B cell (primary cell): ENCODE measurements at regions not wholly inside any gene's neighbourhood (a gene's known extent, or its start where the extent isn't known, plus 50 kb on each side); places are given as distances from the start of the nearest gene placed in this dataset.

Experiments used
- ATAC-seq: fragments of 200-7000 bp; cut with Tn5 transposase; one replicate; pipeline ENCODE4 v1.10.0; 2021; ENCODE audit warnings: low read depth, mild to moderate bottlenecking, moderate number of reproducible peaks, moderate library complexity
- CTCF ChIA-PET: fragments of 350-600 bp; sonication (Branson Sonifier 250); formaldehyde crosslinking; loops from one replicate; lab custom pipeline; 2021; ENCODE audit warnings: antibody characterized with exemption, inconsistent platforms; lab: Charles Lee
- POLR2A ChIA-PET: fragments of 350-600 bp; sonication (Branson Sonifier 250); formaldehyde crosslinking; loops from one replicate; lab custom pipeline; 2021; ENCODE audit warnings: antibody characterized with exemption; lab: Charles Lee
- DNase-seq: peaks from one replicate; pipeline ENCODE4 v3.0.0; 2013
- H2AFZ ChIP-seq: 2 replicates; pipeline ENCODE4 v1.6.1; 2012; ENCODE audit warnings: mild to moderate bottlenecking, low read depth, low read length; ENCODE audit not compliant: insufficient read depth, poor library complexity, severe bottlenecking
- H3K27ac ChIP-seq, 2 donors: 1 replicate in 1 of 2; 2 replicates in 1 of 2; pipeline ENCODE4 v1.5.1; 2012 to 2013; ENCODE audit warnings: low read length in 2 of 2, mild to moderate bottlenecking in 2 of 2, moderate library complexity in 1 of 2
- H3K27me3 ChIP-seq, 4 experiments: fragments of 200-600 bp in 1 of 4; sonication (generic) in 1 of 4; replicated peaks in 1 of 4; 1 replicate in 2 of 4; 2 replicates in 2 of 4; pipeline versions ENCODE4 v1.6.1 to v1.7.0; 2013 to 2016; ENCODE audit warnings: low read length in 3 of 4, mild to moderate bottlenecking in 2 of 4, mixed read lengths in 1 of 4, moderate library complexity in 1 of 4; ENCODE audit not compliant: insufficient read depth in 4 of 4, control insufficient read depth in 3 of 4; ENCODE audit errors: control extremely low read depth in 1 of 4
- H3K36me3 ChIP-seq, 2 experiments: replicated peaks in 1 of 2; 1 replicate in 1 of 2; 2 replicates in 1 of 2; pipeline versions ENCODE4 v1.6.1 to v1.7.1; 2013; ENCODE audit warnings: low read length in 1 of 2; ENCODE audit not compliant: insufficient read depth in 2 of 2, control insufficient read depth in 1 of 2; ENCODE audit errors: control extremely low read depth in 1 of 2, extremely low read depth in 1 of 2
- H3K4me1 ChIP-seq, 2 donors: fragments of 200-600 bp in 1 of 2; sonication (generic) in 1 of 2; 1 replicate in 1 of 2; 2 replicates in 1 of 2; pipeline versions ENCODE4 v1.5.1 to v1.6.1; 2013 to 2017; ENCODE audit warnings: low read length in 2 of 2; ENCODE audit not compliant: control insufficient read depth in 2 of 2, insufficient read depth in 2 of 2
- H3K4me2 ChIP-seq: replicated peaks from 2 replicates; pipeline ENCODE3; 2012; ENCODE audit warnings: mild to moderate bottlenecking, low read depth, low read length; ENCODE audit not compliant: poor library complexity, severe bottlenecking
- H3K4me3 ChIP-seq, 5 experiments: fragments of 200-600 bp in 1 of 5; sonication (generic) in 1 of 5; 1 replicate in 3 of 5; 2 replicates in 2 of 5; pipeline versions ENCODE4 v1.5.1 to v1.7.0; 2011 to 2016; ENCODE audit warnings: low read length in 4 of 5, mild to moderate bottlenecking in 4 of 5, low read depth in 2 of 5, control low read depth in 1 of 5, moderate library complexity in 1 of 5; ENCODE audit not compliant: insufficient read depth in 1 of 5; ENCODE audit errors: control extremely low read depth in 1 of 5, extremely low read depth in 1 of 5
- H3K79me2 ChIP-seq: fragments of 200-600 bp; sonication (generic); one replicate; pipeline ENCODE4 v1.6.0; 2016; ENCODE audit warnings: low read length; ENCODE audit not compliant: control insufficient read depth, insufficient read depth
- H3K9ac ChIP-seq: fragments of 200-600 bp; sonication (generic); 2 replicates; pipeline ENCODE4 v1.6.1; 2017; ENCODE audit warnings: mild to moderate bottlenecking, low read length, moderate library complexity
- H3K9me3 ChIP-seq, 3 donors: one replicate each; pipeline versions ENCODE4 v1.6.1 to v1.7.1; 2013; ENCODE audit warnings: low read length in 2 of 3; ENCODE audit not compliant: control insufficient read depth in 2 of 3, insufficient read depth in 1 of 3; ENCODE audit errors: control extremely low read depth in 1 of 3
- H4K20me1 ChIP-seq: 2 replicates; pipeline ENCODE4 v1.6.0; 2012; ENCODE audit warnings: mild to moderate bottlenecking, low read length; ENCODE audit not compliant: insufficient read depth, control insufficient read depth, poor library complexity, severe bottlenecking
- H3K27ac Mint-ChIP-seq: one replicate; pipeline ENCODE4 v1.8.0; 2021; ENCODE audit warnings: mixed read lengths
- H3K27me3 Mint-ChIP-seq: one replicate; pipeline ENCODE4 v1.8.0; 2021; ENCODE audit warnings: mixed read lengths
- H3K4me1 Mint-ChIP-seq: one replicate; pipeline ENCODE4 v1.8.0; 2021; ENCODE audit warnings: mixed read lengths
- H3K4me3 Mint-ChIP-seq: one replicate; pipeline ENCODE4 v1.8.0; 2021; ENCODE audit warnings: mixed read lengths
- H3K9me3 Mint-ChIP-seq: one replicate; pipeline ENCODE4 v1.8.0; 2022; ENCODE audit warnings: mixed read lengths; ENCODE audit not compliant: insufficient read depth
- CTCF ChIP-seq: fragments of 200-600 bp; IDR thresholded peaks from one replicate; pipeline ENCODE4 v1.8.0; 2022; ENCODE audit warnings: antibody characterized with exemption, mild to moderate bottlenecking
- EZH2 ChIP-seq: IDR thresholded peaks from 2 replicates; pipeline ENCODE4 v1.6.1; 2012; ENCODE audit warnings: borderline replicate concordance, low read depth, mild to moderate bottlenecking, moderate library complexity, low read length; ENCODE audit not compliant: insufficient read depth, poor library complexity, severe bottlenecking
- WGBS: methylation state at CpG from one replicate; pipeline ENCODE4 v1.1.5; 2013; ENCODE audit warnings: missing lambda C conversion rate; ENCODE audit not compliant: insufficient coverage; 5-methylcytosine and 5-hydroxymethylcytosine counted together
- intact Hi-C: fragments of 100-400 bp; cut with micrococcal nuclease; formaldehyde crosslinking; loops from one replicate; pipeline ENCODE4 v1.10.0; 2022

GRCh38 chr19:30932854-30933253 lies 416.4 kb downstream of the TSHZ3 start:
- intact Hi-C loops = no loop called here
- DNase-seq = no peak
- Mint-ChIP-seq H3K4me3 (no peak overlapping the region), H3K27me3 (no peaks in the 10 kb centered on the region), H3K9me3 (peaks cover 6% of the 10 kb centered on the region), H3K4me1 (no peaks in the 10 kb centered on the region), H3K27ac (no peak overlapping the region)
- ChIA-PET POLR2A (no interaction called here), CTCF (no interaction called here)
- Histone ChIP-seq H3K9me3 (peaks cover 0 to 15% (median 10%) of the 10 kb centered on the region in 3 donors), H4K20me1 (no peaks in the 10 kb centered on the region), H3K4me3 (no peak overlapping the region), H3K9ac (no peak overlapping the region), H3K79me2 (no peaks in the 10 kb centered on the region), H3K4me1 (no peaks in the 10 kb centered on the region), H3K27me3 (no peaks in the 10 kb centered on the region), H2AFZ (no peak overlapping the region), H3K27ac (no peak overlapping the region), H3K36me3 (no peaks in the 10 kb centered on the region), H3K4me2 (no peak overlapping the region)
- WGBS = 70% methylated on average over 3 of the region's 3 CpGs
- no peak for ATAC-seq
- TF ChIP-seq CTCF (no peak), EZH2 (no peak)

- Histone ChIP-seq H3K27ac (no peak overlapping the region), H3K9me3 (peaks cover 0 to 25% (median 10%) of the 10 kb centered on the region in 3 donors), H3K4me1 (no peaks in the 10 kb centered on the region), H3K4me3 (no peak overlapping the region), H3K79me2 (no peaks in the 10 kb centered on the region), H2AFZ (no peak overlapping the region), H3K27me3 (no peaks in the 10 kb centered on the region), H3K36me3 (no peaks in the 10 kb centered on the region), H4K20me1 (no peaks in the 10 kb centered on the region), H3K4me2 (no peak overlapping the region), H3K9ac (no peak overlapping the region)
- no peak for DNase-seq
- Mint-ChIP-seq H3K4me3 (no peak overlapping the region), H3K27me3 (no peaks in the 10 kb centered on the region), H3K27ac (no peak overlapping the region), H3K4me1 (no peaks in the 10 kb centered on the region), H3K9me3 (peaks cover 8% of the 10 kb centered on the region)
- intact Hi-C loops = no loop called here
- ChIA-PET CTCF (no interaction called here), POLR2A (no interaction called here)
- TF ChIP-seq EZH2 = no peak
- TF ChIP-seq CTCF = no peak
- 94% methylated on average over 10 of the region's 12 CpGs for WGBS
- no peak for ATAC-seq
Measured at GRCh38 chr19:30930941-30931706, 418.1 kb downstream of the TSHZ3 start.
